GM21737 (cell line): ENCODE measurements at regions not wholly inside any gene's neighbourhood (a gene's known extent, or its start where the extent isn't known, plus 50 kb on each side); places are given as distances from the start of the nearest gene placed in this dataset.

Source experiments
- ATAC-seq: cut with Tn5 transposase; IDR thresholded peaks from one replicate; pipeline ENCODE4 v1.9.1; 2021; ENCODE audit warnings: mild to moderate bottlenecking, moderate library complexity; ENCODE audit not compliant: unreplicated experiment

- ATAC-seq = no peak
These were observed 1106.5 kb upstream of the AUTS2 start for GRCh38 chr7:68491523-68492358.

- ATAC-seq = no peak
These were observed 1106.0 kb upstream of the AUTS2 start for GRCh38 chr7:68492359-68492690.

GRCh38 chr7:68503400-68503799 is 1094.9 kb upstream of the AUTS2 start:
- no peak for ATAC-seq

GRCh38 chr7:68504716-68505115 is 1093.6 kb upstream of the AUTS2 start:
- ATAC-seq = no peak

GRCh38 chr7:68505721-68506120 is 1092.6 kb upstream of the AUTS2 start:
- no peak for ATAC-seq

GRCh38 chr7:68507668-68508067 is 1090.6 kb upstream of the AUTS2 start:
- ATAC-seq = no peak

GRCh38 chr7:68509054-68509453 is 1089.2 kb upstream of the AUTS2 start:
- no peak for ATAC-seq

GRCh38 chr7:68509603-68510002 is 1088.7 kb upstream of the AUTS2 start:
- no peak for ATAC-seq

GRCh38 chr7:68511281-68511680 is 1087.0 kb upstream of the AUTS2 start:
- ATAC-seq = no peak

- ATAC-seq = no peak
These were observed 1085.8 kb upstream of the AUTS2 start for GRCh38 chr7:68512466-68512865.

GRCh38 chr7:68518060-68518459 is 1080.2 kb upstream of the AUTS2 start:
- ATAC-seq = no peak

- ATAC-seq = no peak
These were observed 1074.1 kb upstream of the AUTS2 start for GRCh38 chr7:68524126-68524525.

GRCh38 chr7:68529221-68529620 is 1069.1 kb upstream of the AUTS2 start:
- ATAC-seq = no peak

GRCh38 chr7:68535266-68535665 is 1063.0 kb upstream of the AUTS2 start:
- no peak for ATAC-seq

GRCh38 chr7:68537051-68537773 is 1061.1 kb upstream of the AUTS2 start:
- no peak for ATAC-seq

GRCh38 chr7:68537774-68538071 is 1060.6 kb upstream of the AUTS2 start:
- no peak for ATAC-seq

GRCh38 chr7:68542831-68543230 is 1055.4 kb upstream of the AUTS2 start:
- no peak for ATAC-seq

- no peak for ATAC-seq
These were observed 1053.4 kb upstream of the AUTS2 start for GRCh38 chr7:68544851-68545250.

GRCh38 chr7:68547181-68547580 is 1051.1 kb upstream of the AUTS2 start:
- no peak for ATAC-seq

- no peak for ATAC-seq
These were observed 1050.5 kb upstream of the AUTS2 start for GRCh38 chr7:68547799-68548198.

GRCh38 chr7:68550027-68550426 is 1048.2 kb upstream of the AUTS2 start:
- ATAC-seq = no peak

GRCh38 chr7:68550635-68551034 is 1047.6 kb upstream of the AUTS2 start:
- ATAC-seq = no peak

- no peak for ATAC-seq
These were observed 1041.7 kb upstream of the AUTS2 start for GRCh38 chr7:68556537-68556936.
